AG20443 (cell line): ENCODE measurements at regions not wholly inside any gene's neighbourhood (a gene's known extent, or its start where the extent isn't known, plus 50 kb on each side); places are given as distances from the start of the nearest gene placed in this dataset.
"Not testable (repeated sequence)": the region's sequence is repeated elsewhere in the genome, so short reads cannot be mapped to it uniquely, and the experiment has no call there.

Experiments
- DNase-seq: peaks from one replicate; pipeline ENCODE4 v3.0.0; 2012; ENCODE audit warnings: low spot score, mixed read lengths

DNA sequence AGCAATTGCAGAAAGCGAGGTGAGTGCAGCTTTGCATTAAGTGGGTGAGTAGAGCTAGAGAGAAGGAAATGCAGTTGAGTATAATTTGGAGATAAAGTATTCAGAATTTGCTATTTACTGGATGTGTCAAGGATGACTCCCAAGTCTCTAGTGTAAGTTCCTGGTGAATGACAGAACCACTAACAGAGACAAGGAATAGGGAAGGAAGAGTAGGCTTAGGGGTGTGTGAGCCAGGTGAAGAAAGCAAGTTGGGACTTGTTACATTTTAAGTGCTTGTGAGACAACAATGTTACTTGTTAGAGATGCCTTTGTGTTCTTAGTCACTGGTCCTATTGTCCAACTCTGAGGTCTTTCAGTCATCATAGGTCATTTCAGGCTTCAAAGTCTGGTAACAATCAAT is 70.8 kb downstream of the TBC1D26 start:
- DNase-seq: not testable (repeated sequence)

DNA sequence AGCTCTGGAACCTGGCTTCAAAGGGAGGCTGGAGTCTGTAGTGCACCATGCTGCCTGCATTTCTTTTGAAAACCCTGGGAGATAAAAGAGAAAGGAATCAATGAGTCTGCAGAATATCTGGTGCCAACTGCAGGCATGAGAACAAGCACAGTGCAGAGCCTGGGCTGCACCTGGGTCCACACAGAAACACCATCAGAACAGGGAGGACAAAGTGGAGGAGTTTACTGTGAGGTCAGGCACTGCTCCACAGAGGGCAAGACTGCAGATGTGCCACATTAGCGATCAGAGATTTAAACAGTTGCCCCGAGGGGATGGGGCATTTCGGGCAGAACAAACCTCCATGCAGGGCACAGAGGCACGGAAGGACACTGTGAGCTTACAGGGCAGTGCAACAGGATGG is 74.7 kb downstream of the TBC1D26 start:
- not testable (repeated sequence) for DNase-seq

DNA sequence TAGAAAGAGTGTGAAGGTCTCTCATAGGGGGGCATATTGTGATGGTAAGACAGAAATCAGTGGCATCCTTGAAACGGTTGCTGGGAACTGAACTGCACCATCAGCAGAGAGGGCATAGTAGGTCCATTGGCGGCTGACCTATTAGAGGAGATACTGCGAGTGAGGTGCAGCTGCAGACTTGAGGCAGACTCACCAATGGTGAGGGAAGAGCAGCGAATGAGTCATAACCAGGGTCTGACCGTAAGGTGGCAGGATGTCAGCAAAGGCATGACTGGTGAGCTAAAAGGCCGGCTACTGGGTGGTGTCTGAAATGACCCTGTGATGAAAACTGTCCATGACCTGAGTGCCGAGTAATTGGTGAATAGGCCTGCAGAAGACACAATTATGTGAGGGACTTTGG is 81.3 kb downstream of the TBC1D26 start:
- not testable (repeated sequence) for DNase-seq

DNA sequence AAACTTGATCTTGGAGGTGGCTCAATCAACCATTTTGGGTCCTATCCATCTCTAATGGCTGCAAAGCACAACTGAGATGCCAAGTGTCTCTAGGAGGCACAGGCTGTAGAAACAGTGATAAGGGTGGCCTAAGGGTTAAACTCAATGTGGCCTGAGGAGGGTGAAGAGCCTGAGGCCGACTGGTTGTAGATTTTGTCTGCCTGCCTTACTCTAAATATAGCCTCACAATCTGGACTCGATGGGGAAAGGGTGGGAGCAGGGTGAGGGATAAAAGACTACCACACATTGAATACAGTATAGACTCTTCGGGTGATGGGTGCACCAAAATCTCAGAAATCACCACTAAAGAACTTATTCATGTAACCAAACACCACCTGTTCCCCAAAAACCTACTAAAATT is 81.9 kb downstream of the TBC1D26 start:
- DNase-seq: not testable (repeated sequence)

DNA sequence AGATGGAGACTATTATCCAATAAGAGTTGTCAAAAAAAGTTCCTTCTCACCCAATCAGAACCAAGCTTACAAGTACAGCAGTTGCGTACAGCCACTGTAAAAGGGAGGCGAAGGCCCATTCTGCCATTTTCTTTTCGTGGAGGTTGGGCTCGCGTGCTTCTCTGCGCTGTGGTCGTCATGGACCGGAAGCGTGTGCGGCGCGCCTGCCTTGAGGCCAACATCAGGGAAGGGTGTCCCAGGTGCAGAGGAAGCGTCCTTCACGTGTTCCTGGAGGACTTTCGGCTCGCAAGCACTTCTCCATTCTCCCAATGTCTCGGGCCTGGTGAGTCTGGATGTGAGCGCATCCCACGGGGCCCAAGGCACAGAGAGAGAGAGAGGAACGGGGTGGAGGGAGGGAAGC is 85.8 kb downstream of the TBC1D26 start:
- not testable (repeated sequence) for DNase-seq

DNA sequence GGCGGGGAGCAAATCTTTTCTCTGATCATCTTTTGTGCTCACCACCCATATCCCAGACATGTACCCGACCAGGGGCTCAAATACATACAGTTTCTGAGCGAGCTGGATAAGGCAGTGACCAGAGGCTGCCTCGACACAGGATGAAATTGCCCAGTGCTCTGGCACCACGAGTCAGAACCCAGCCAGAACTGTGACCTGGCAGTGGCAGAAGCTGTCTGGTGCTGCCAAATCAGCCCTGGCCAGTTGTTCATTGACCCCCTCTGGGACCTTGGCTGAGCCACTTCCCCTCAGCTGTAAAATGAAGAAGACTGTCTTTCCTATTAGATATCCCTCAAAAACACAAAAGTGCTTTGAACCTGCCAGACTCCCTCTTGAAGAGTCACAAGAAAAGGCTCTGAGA is 90.2 kb downstream of the TBC1D26 start:
- not testable (repeated sequence) for DNase-seq

DNA sequence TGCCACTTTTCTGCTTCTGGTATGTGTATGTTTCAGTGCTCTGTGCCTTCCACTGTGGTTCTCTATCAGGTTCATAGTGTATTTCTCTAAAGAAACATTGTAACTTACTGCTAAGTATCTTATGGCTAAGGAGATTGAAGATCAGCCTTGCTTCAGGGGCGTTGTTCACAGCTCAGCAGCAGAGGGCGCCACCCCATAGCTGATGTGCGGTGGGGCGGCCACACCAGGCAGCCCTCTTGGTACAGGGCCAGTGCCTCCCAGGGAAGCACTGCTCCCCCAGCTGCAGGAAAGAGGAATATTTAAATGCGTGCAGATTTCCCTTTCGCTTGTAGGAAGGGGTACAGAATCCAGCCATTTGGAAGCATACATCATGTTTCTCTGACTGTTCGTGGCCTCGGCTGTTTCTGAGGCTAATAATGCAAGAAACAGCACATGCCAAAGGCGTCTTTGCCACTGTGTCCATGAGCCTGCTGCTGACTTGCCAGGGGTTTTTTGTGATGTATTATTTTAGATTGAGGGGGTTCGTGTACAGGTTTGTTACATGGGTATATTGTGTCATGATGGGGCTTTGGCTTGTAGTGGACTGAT is 96.7 kb downstream of the TBC1D26 start:
- peak; percentile 41 for DNase-seq

DNA sequence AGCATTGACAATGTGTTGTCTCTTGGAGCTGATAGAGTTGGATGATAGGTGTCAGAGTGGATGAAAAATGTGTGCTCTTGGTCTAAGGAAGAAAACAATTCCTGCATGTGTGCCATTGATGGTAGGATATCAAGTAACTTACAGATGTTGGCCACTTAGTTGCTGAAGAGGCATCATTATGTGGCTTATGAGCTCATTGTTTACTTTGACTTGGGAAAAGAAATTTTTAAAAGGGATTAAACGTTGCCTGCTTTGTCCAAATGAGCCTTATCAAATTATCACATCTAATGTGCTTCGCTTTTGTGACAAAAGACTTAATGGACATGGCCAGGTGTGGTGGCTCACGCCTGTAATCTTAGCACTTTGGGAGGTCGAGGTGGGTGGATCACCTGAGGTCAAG is 98.1 kb downstream of the TBC1D26 start:
- DNase-seq: not testable (repeated sequence)

DNA sequence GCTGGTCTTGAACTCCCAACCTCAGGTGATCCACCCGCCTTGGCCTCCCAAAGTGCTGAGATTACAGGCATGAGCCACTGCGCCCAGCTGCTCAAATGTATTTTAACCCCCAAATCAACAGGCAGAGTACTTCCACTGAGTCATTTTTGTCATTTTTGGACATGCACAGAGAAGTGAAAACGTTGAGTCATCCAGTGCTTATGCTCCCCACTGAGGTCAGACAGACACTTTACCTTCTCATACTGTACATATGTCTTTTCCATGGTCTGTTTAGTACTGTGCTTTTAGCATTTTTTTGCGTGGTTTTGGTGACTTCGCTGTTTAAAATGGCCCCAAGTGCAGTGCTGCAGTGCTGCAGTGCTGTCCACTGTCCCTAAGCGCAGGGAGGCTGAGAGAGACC is 99.1 kb downstream of the TBC1D26 start:
- DNase-seq: not testable (repeated sequence)

DNA sequence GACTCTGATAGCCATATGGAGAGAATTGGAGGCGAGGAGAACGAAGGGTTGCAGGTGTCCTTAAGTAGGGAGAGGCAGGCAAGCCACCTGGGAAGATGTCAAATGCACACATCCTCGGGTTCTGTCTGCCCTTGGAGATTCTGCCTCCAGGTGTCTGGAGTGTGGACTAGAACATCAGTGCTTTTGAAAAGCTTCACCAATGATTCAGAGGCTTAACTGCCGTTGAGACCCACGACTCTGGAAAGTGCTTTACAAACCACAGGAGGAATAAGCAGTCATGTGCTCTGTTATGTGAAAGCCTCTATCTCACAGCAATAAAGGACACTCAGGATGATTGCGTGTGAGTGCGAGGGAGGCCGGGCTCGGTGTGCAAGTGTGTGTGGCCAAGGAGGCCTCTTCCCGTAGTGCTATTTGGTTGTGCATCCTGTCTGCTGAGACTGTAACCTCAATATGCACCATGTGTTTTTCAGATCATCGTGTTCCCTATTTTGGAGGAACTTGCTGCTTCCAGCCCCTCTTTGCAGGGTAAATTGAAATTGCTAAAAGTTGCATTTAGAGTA is 100.9 kb downstream of the TBC1D26 start:
- DNase-seq: not testable (repeated sequence)

DNA sequence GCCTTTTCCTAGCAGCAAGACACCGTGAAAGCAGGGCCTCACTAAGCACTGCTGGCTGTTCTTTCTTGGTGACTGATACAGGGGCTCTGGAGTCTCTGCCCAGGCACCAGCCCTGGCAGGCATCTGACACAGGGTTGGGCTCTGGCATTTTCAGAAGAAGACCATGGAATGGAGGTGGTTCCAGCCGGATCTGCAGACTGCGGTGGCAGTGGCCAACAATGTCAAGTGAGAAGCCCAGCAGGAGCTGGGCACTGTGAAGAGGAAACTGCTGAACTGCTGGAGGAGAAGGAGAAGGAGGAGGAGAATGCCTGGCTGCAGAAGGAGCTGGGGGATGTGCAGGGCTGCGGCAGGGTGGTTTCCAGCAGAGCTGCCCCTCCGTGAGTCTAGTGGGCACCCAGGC is 101.8 kb downstream of the TBC1D26 start:
- DNase-seq: not testable (repeated sequence)

DNA sequence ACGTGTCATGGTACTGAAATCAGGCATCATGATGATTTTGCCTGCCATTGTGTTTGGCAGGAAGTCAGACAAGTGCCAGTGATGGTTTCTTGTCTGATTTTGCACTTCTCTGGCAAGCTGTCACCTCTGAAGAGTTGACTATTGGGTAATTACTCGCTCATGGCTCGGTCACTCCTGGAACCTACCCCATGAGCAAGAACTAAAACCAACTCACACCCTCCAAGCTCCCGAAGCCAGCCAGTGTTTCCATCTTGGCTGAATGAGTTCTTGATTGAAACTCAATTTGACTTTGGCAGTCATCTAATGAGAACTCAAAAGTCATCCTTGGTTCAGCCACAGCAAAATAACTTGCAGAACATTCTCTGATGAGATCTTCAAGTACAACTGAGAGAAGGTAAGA is 103.4 kb downstream of the TBC1D26 start:
- DNase-seq: not testable (repeated sequence)

DNA sequence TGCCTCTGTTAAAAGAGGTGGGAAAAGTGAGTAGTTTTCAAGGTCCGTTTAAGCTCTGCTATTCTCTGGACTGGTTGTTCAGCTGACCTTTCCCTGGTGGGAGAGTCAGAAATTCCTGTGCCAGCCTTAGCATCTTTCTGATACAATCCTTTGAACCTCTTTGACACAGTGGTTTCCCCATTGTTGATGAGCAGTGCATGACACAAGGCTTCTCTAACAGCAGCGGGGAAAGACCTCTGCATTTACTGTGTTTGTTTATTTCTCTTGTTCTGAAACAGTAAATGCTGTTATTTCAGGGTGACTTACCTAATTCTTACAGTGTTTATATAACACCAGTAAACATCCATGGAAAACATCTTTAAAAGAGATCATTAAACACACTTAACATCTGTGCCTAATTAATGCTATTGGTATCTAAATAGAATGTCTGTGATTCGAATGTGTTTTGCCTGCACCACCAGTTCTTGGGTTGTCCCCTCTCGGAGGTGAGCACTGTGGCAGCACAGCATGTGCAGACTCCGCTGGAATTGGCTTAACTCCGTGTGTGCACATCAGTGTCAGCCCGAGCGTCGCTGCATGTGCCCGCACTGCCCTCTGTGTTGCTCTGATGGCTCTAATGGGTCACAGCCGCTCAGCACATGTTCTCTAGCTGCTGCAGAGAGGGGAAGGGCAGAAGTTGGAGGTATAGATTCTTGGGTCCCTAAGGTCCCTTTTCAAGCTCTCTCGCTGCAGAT is 104.3 kb downstream of the TBC1D26 start:
- not testable (repeated sequence) for DNase-seq

DNA sequence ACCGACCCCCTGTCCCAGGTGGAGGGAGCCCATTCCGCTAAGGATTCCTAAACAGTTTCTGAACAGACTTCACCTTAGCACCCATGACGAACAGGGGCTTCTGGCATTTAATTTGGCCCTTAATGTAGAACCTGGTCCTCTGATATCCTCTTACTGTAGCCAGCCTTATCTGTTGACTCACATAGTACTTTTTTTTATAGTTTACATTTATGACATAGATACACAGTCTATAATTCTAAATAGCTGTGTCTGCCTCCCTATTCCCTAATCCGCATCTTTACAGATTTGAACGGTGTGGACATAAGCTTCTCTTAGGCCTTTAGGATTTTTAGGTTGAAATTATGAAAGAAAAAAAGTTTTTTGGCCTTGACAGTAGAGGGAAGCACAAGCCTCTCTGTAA is 104.9 kb downstream of the TBC1D26 start:
- not testable (repeated sequence) for DNase-seq

DNA sequence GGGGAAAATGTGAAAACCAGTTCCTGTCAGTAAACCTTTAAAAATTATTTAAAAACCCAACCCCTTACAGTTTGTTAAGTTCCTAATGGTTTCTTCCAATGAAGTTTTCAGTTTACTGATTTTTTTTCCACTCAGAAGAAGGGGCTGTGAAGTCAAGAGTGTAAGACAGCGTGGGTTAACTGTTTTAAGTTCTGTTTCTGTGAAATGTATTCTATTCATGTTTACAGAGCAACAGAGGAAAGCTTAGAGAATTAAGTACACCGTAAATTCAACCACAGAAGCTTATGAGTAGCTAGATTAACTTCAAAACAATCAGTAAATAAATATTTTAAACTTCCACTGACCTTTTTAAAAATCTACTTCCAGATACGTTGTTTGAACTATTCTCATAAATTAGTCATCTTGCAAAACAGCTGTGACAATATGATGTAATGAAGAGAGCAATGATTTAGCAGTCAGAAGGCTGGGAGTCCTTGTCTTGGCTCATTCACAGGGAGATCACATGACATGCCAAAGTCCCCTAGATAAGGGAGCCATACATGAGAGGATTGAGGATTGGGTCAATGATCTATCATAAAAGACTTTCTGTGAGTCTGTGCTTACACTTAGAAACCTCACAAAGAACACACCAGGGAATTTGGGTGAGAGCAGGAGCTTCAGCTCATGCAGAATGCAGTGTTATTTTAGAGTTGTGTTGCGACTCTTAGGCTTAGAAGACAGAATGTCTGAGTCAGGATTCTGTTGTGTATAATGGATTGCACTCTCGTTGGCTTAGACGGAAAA is 97.3 kb upstream of the ADORA2B start:
- DNase-seq: not testable (repeated sequence)

DNA sequence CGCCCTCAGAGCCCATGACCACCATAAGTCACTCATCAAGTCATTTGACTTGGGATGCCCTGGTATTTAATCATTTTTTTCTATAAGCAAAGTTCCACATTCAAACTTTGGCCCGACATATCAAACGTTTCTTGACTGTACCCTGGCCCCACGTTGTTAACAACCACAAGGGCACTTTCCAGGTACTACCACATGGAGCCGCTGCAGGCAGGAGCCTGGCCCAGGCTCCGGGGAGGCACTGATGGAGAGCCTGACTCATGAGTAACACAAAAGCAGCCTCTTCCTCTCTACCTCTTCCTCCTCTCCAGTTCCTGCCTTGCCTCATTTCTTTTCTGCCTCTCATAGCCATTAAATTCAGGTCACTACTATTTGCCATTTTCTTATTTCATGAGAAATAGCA is 95.9 kb upstream of the ADORA2B start:
- peak; percentile 34 for DNase-seq

DNA sequence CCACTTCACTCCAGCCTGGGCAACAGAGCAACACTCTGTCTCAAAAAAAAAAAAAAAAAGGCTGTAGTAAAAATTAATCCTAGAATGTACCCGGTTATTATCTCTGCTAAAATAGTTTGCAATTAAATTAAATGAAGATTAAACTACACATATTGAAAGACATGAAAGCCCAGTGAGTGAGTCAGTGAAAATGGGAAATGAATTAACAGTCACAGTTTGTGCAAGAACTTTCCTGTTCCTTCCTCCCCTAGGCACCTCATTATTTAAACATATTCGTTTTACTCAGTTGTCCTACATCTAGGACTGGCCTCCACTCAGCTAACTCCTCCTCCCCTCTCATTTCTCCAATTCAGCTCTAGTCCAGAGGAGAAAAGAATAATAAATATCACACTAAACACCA is 94.9 kb upstream of the ADORA2B start:
- DNase-seq: not testable (repeated sequence)

DNA sequence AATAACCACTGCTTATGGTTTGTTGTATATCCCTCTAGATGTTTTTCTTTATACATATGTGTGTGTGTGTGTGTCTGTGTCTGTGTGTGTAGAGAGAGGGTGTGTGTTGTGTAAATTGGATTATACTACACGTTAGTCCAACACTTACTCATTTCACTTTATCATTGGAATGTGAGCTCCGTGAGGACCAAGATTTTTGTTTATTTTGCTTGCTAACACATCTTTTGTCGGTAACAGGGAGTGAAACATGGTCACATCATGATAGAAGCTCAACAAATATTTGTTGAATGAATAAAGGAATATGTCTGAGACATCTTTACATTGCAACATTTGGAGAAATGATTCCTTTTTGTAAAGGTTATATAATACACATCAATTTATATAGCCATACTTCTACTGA is 94.2 kb upstream of the ADORA2B start:
- not testable (repeated sequence) for DNase-seq

DNA sequence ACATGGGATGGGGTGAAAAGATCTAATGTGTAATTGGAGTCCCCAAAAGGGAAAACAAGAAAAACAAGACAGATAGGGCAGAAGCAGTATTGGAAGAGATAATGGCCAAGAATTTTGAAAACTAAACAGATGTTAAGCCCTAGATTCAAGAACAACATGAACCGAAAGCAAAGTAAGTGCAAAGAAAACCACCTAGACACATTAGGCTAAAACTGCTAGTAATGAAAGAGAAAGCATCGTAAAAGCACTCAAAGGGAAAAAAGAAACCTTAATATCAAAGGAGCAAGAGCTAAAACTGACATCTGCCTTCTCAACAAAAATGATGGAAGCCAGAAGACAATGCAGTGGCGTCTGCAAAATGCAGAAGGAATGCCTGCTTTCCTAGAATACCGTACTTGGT is 92.1 kb upstream of the ADORA2B start:
- not testable (repeated sequence) for DNase-seq

DNA sequence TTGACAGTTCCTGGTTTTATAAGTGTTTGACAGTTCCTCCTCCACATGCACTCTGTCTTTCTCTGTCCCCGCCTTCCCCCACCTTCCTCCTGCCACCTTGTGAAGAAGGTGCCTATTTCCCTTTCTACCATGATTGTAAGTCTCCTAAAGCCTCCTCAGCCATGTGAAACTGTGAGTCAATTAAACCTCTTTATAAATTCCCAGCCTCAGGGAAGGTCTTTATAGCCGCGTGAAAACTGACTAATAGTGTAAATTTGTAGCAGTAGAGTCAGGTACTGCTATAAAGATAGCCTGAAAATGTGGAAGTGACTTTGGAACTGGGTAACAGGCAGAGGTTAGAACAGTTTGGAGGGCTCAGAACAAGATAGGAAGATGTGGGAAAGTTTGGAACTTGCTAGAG is 88.7 kb upstream of the ADORA2B start:
- not testable (repeated sequence) for DNase-seq

DNA sequence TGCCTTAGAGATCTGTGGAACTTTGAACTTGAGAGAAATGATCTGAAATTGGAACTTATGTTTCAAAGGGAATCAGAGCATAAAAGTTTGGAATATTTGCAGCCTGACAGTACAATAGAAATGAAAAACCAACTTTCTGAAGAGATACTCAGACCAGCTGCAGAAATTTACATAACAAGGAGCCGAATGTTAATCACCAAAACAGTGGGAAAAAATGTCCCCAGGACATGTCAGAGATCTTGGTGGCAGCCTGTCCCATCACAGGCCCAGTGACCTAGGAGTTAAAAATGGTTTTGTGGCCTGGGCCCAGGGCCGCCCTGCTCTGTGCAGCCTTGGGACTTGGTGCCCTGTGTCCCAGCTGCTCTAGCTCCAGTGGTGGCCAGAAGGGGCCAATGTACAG is 88.2 kb upstream of the ADORA2B start:
- not testable (repeated sequence) for DNase-seq

DNA sequence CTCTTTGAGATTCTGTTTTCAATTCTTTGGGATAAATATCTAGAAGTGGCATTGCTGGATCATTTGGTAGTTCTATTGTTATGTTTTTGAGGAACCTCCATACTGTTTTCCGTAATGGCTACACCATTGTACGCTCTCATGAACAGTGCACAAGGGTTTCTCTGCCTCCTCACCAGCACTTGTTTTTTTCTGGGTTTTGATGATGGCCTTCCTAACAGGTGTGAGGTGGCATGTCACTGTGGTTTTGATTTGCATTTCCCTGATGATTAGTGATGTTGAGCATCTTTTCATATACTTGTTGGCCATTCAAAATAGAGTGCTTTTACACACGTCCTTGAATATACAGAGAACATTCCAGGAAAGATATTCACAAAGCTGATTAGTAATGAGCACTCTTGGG is 86.8 kb upstream of the ADORA2B start:
- DNase-seq: not testable (repeated sequence)

DNA sequence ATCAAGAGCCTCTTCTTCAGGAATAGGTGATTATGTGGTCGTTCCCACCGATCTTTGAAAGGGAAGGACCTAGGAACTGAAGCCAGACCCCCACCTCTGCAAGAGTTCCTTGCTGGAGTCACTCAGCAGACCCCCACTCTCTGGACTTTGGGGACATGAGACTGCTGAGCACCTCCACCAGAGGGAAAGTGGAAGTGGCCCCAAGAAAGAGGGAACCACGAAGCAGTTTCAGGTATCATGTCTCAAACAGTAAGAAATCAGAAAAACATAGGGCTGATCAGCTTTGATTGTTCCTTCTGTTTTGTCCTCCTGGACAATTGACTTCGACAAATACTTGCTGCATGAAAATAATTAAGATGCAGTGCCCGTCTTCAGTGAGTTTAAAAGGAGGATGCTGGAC is 84.2 kb upstream of the ADORA2B start:
- DNase-seq: not testable (repeated sequence)
